Heart left ventricle (tissue), 16 donors: ENCODE measurements at regions not wholly inside any gene's neighbourhood (a gene's known extent, or its start where the extent isn't known, plus 50 kb on each side); places are given as distances from the start of the nearest gene placed in this dataset.

Source experiments
- ATAC-seq, 4 donors: fragments of 200-7000 bp; cut with Tn5 transposase; one replicate each; pipeline ENCODE4 v1.9.1; 2020 to 2022; ENCODE audit warnings: moderate library complexity in 4 of 4, mild to moderate bottlenecking in 3 of 4, moderate number of reproducible peaks in 1 of 4
- DNase-seq, 5 donors: peaks; one replicate each; pipeline ENCODE4 v3.0.0-alpha.2; 2020
- H3K27ac ChIP-seq, 12 donors: fragments of 200-600 bp; sonication (generic) in 4 of 12; one replicate each; pipeline versions ENCODE4 v1.5.0 to v1.8.0; 2016 to 2022; ENCODE audit warnings: mild to moderate bottlenecking in 2 of 12
- H3K27me3 ChIP-seq, 9 donors: fragments of 200-600 bp; sonication (generic) in 2 of 9; one replicate each; pipeline versions ENCODE4 v1.5.1 to v1.8.0; 2016 to 2022; ENCODE audit warnings: mild to moderate bottlenecking in 3 of 9
- H3K36me3 ChIP-seq, 9 donors: fragments of 200-600 bp; sonication (generic) in 2 of 9; one replicate each; pipeline versions ENCODE4 v1.5.0 to v1.8.0; 2018 to 2022; ENCODE audit warnings: mild to moderate bottlenecking in 2 of 9
- H3K4me1 ChIP-seq, 12 donors: fragments of 200-600 bp; sonication (generic) in 4 of 12; one replicate each; pipeline versions ENCODE4 v1.5.0 to v1.8.0; 2016 to 2022; ENCODE audit warnings: mild to moderate bottlenecking in 3 of 12
- H3K4me3 ChIP-seq, 12 donors: fragments of 200-600 bp; sonication (generic) in 4 of 12; one replicate each; pipeline versions ENCODE4 v1.5.0 to v1.8.0; 2017 to 2022; ENCODE audit warnings: mild to moderate bottlenecking in 9 of 12, moderate library complexity in 4 of 12
- H3K9me3 ChIP-seq, 12 donors: fragments of 200-600 bp; sonication (generic) in 4 of 12; one replicate each; pipeline versions ENCODE4 v1.5.0 to v1.8.0; 2016 to 2022; ENCODE audit warnings: mild to moderate bottlenecking in 1 of 12
- POLR2A ChIP-seq, 2 donors: fragments of 450-650 bp; IDR thresholded peaks; one replicate each; pipeline ENCODE4 v1.6.1; 2017; ENCODE audit warnings: antibody characterized with exemption in 2 of 2, mild to moderate bottlenecking in 2 of 2, moderate library complexity in 2 of 2
- WGBS, 4 donors: extraction: QIAGEN DNeasy Blood & Tissue Kit in 2 of 4; methylation state at CpG; one replicate each; pipeline versions ENCODE4 v1.1.5 to v1.1.7; 2013 to 2018; 5-methylcytosine and 5-hydroxymethylcytosine counted together
- intact Hi-C, 10 donors: fragments of 100-400 bp; cut with DNase I; formaldehyde crosslinking; loops; one replicate each; pipeline versions ENCODE4 v1.11.1 to v1.14.2; 2022
- TF ChIP-seq, protein P1 (sequence below), 12 donors: fragments of 200-600 bp; sonication (generic) in 4 of 12; IDR thresholded peaks; one replicate each; pipeline versions ENCODE4 v1.5.0 to v1.8.0; 2018 to 2022; ENCODE audit warnings: antibody characterized with exemption in 12 of 12, mild to moderate bottlenecking in 5 of 12
- donor health status: ischemic (EF 13 %, LVEDD 7.1; RV severe dilation, severe dysfunction).
- donor health status: healthy with polysubstance abuse.
- donor health status: DM: no; HTN: yes; CAD: no.
- donor health status: DM: no; HTN: no; CAD: no.
- donor health status: ischemic (EF 25% LVEDD 6.9; RV normal size, moderate dysfunction).
- donor health status: ischemic (EF 25% LVEDD 5.7; RV mildly dilated, moderate dysfunction).
- donor health status: healthy.
- donor health status: DM: yes; HTN: yes; CAD: no.
- donor health status: ischemic (EF 35%, LVEDD 5.7; RV mildly dilated, moderate dysfunction).
- donor health status: nonischemic (EF 11% LVEDD 7.7; RV severe dilation, severe dysfunction).
- donor health status: DM: yes; HTN: yes; CAD: no.
- donor health status: PGD.
- donor health status: ischemic (EF 29% LVEDD 5.4; RV normal size, mild dysfunction).
- donor health status: nonischemic (EF 23%, LVEDD 6.1; RV moderate dilation, normal function).

GRCh38 chr7:41287559-41288335 is 415.1 kb downstream of the INHBA start:
- ATAC-seq, result no peak
- 79 to 97% (median 87%) methylated on average over 2 of the region's 2 CpGs for WGBS, 4 donors
- intact Hi-C loops, result no loop called here

GRCh38 chr7:41280491-41280890 is 422.4 kb downstream of the INHBA start:
- Histone ChIP-seq H3K36me3 (no peaks in the 10 kb centered on the region), H3K27ac (no peak overlapping the region), H3K9me3 (no peaks in the 10 kb centered on the region), H3K27me3 (no peaks in the 10 kb centered on the region), H3K4me3 (no peak overlapping the region), H3K4me1 (no peaks in the 10 kb centered on the region)
- intact Hi-C loops, result no loop called here
- DNase-seq, result no peak
- no peak for ATAC-seq
- 83 to 87% (median 86%) methylated on average over 5 of the region's 5 CpGs for WGBS, 4 donors
- no peak for TF ChIP-seq POLR2A (IDR thresholded peaks at IDR 0.05)
- TF ChIP-seq, protein P1, sequence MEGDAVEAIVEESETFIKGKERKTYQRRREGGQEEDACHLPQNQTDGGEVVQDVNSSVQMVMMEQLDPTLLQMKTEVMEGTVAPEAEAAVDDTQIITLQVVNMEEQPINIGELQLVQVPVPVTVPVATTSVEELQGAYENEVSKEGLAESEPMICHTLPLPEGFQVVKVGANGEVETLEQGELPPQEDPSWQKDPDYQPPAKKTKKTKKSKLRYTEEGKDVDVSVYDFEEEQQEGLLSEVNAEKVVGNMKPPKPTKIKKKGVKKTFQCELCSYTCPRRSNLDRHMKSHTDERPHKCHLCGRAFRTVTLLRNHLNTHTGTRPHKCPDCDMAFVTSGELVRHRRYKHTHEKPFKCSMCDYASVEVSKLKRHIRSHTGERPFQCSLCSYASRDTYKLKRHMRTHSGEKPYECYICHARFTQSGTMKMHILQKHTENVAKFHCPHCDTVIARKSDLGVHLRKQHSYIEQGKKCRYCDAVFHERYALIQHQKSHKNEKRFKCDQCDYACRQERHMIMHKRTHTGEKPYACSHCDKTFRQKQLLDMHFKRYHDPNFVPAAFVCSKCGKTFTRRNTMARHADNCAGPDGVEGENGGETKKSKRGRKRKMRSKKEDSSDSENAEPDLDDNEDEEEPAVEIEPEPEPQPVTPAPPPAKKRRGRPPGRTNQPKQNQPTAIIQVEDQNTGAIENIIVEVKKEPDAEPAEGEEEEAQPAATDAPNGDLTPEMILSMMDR (IDR thresholded peaks at IDR 0.05), result no peak

More at GRCh38 chr7:41287559-41288335, 415.1 kb downstream of the INHBA start:
- Histone ChIP-seq H3K4me3 (no peak overlapping the region), H3K4me1 (no peaks in the 10 kb centered on the region), H3K9me3 (peaks cover 0 to 2% (median 0%) of the 10 kb centered on the region in 12 donors), H3K27ac (no peak overlapping the region), H3K27me3 (no peaks in the 10 kb centered on the region), H3K36me3 (no peaks in the 10 kb centered on the region)
- no peak for DNase-seq
- no peak for TF ChIP-seq POLR2A (IDR thresholded peaks at IDR 0.05)
- TF ChIP-seq, protein P1 (IDR thresholded peaks at IDR 0.05), result no peak

DNA sequence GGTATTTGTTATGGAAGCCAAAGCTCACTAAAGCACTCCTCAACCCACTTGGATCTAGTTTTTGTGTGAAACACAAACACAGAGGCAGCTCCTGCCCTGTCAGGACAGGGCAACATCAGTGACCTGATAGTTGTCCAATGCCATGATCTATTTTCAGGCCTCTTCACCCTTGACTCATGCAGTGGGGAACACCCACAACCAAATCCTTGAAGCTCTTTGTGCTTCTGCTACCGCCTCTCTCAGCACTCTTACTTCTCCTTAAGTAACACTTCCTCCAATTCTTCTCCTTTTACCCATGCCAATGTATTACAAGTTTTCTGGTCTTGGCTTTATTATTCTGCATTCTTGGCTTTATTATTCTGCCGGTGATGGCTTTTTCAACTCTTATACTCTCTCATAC is 425.3 kb downstream of the INHBA start:
- Histone ChIP-seq H3K27ac (no peak overlapping the region), H3K9me3 (no peaks in the 10 kb centered on the region), H3K27me3 (no peaks in the 10 kb centered on the region), H3K4me1 (peaks cover 0 to 7% (median 0%) of the 10 kb centered on the region in 12 donors), H3K4me3 (no peak overlapping the region), H3K36me3 (no peaks in the 10 kb centered on the region)
- DNase-seq (no peak), ATAC-seq (no peak)
- WGBS, 4 donors, result 70 to 83% (median 74%) methylated on average over 2 of the region's 2 CpGs
- TF ChIP-seq, protein P1 (IDR thresholded peaks at IDR 0.05), result no peak
- TF ChIP-seq POLR2A (IDR thresholded peaks at IDR 0.05), result no peak
- intact Hi-C loops, result no loop called here

DNA sequence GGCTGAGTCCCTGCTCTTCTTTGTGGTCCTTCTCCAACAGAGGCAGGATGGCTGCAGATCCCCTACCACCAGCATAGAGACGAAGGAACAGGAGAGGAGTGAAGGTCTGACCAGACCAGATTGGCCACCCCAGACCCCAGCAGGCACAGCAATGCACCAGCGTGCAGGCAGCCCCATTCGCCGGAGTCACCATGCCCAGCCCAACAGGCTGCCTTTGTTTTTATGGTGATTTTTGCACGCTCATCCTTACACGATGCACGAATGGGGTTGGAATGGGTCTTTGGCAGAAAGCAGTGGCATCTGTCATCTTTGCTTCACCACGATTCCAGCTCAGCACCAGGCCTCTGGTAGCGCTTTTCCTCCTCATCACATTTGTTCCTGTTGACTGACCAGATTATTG is 427.6 kb downstream of the INHBA start:
- TF ChIP-seq, protein P1 (IDR thresholded peaks at IDR 0.05), result no peak
- TF ChIP-seq POLR2A (IDR thresholded peaks at IDR 0.05), result no peak
- intact Hi-C loops, result no loop called here
- H3K4me1 ChIP-seq, result peaks cover 0 to 7% (median 0%) of the 10 kb centered on the region in 12 donors
- H3K36me3 ChIP-seq, result no peaks in the 10 kb centered on the region
- no peak for DNase-seq
- H3K9me3 ChIP-seq, result no peaks in the 10 kb centered on the region
- no peak for ATAC-seq
- no peak overlapping the region for H3K4me3 ChIP-seq
- WGBS, 4 donors, result 87 to 95% (median 91%) methylated on average over 8 to 9 of the region's 9 CpGs
- H3K27me3 ChIP-seq, result no peaks in the 10 kb centered on the region
- H3K27ac ChIP-seq, result no peak overlapping the region
